ENCODE measurements at regions not wholly inside any gene's neighbourhood (a gene's known extent, or its start where the extent isn't known, plus 50 kb on each side); places are given as distances from the start of the nearest gene placed in this dataset.

DNA sequence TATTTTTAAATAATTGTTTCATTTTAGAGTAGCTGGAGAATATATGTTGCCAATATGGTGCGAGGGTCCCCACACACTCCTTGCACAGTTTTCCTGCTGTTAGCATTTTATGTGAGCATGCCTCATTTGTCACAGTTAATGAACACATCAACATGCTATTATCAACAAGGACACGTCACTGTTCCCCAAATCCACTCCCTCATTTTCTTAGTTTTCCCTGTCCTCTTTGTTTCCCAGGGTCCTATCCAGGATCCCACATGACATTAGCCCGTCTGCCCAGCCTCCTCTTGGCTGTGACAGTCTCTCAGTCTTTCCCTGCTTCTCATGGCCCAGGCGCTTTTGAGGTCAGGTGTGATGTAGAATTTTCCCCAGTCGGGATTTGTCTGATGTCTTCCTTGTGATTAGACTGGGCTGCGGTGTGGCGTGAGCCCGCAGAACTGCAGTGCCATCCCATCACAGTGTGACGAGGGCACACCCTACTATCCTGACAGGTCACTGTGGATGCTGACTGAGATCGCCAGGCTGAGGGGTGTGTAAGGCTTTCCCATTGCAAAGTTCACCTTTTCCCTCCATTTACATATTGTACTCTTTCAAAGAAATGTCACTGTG, 450.6 kb upstream of the B3GAT1 start:
- peaks cover 0 to 4% of the 10 kb centered on the region in 2 experiments; a peak in 1 of 5 replicates for H3K27me3 ChIP-seq (ENCODE audit: control insufficient read depth in 2 of 2, insufficient read depth in 2 of 2, low read length in 2 of 2)
- no peak overlapping the region for H3K4me2 ChIP-seq (ENCODE audit: insufficient read depth, low read length)
- no peaks in the 10 kb centered on the region for H3K9me3 ChIP-seq (replicated peaks; ENCODE audit: control insufficient read depth, insufficient read depth, low read depth, low read length)
- ChIA-PET CTCF (ENCODE audit: low intra/inter-chr PET ratio) (no interaction called here), POLR2A (no interaction called here)
- H3K4me1 ChIP-seq (replicated peaks in 1 of 2; ENCODE audit: control insufficient read depth in 2 of 2, insufficient read depth in 2 of 2, low read length in 2 of 2): no peaks in the 10 kb centered on the region
- H3K27ac ChIP-seq (ENCODE audit: extremely low read depth, low read depth, low read length): no peak overlapping the region
- no peaks in the 10 kb centered on the region for H3K36me3 ChIP-seq (ENCODE audit: control insufficient read depth, insufficient read depth, low read length)
- no peak for ATAC-seq
- BruUV-seq (replicated peaks): no TSS peak
- H3K79me2 ChIP-seq (ENCODE audit: control insufficient read depth, insufficient read depth, low read length): no peaks in the 10 kb centered on the region
- in situ Hi-C loops (cut with MboI) (no loop called here), intact Hi-C loops (cut with micrococcal nuclease) (no loop called here)
- H4K20me1 ChIP-seq (replicated peaks; ENCODE audit: control insufficient read depth, insufficient read depth, low read length): no peaks in the 10 kb centered on the region; the same call in none of the 2 replicates
- DNase-seq (ENCODE audit: extremely low read depth in 1 of 4, low spot score in 3 of 4): no peak
- no peak for FAIRE-seq
- WGBS (ENCODE audit: insufficient coverage, low coverage, missing lambda C conversion rate): 0% methylated on average over 10 of the region's 10 CpGs
- no peaks in the 10 kb centered on the region for H3K9me1 ChIP-seq (ENCODE audit: control insufficient read depth, insufficient read depth, low read length)
- H3K4me3 ChIP-seq: no peak overlapping the region
- no peak overlapping the region for H3K9ac ChIP-seq (ENCODE audit: insufficient read depth in 1 of 2, low read depth in 2 of 2, low read length in 2 of 2)
- H2AFZ ChIP-seq (ENCODE audit: low read depth, low read length): no peak overlapping the region
- TF ChIP-seq GABPB2 (CRISPR knock-in tag; conservative IDR thresholded peaks at IDR 0.05) (no peak), POLR2AphosphoS5 (IDR thresholded peaks at IDR 0.05; ENCODE audit: control insufficient read depth, insufficient read depth, low read depth, low read length) (no peak), ZNF274 (IDR thresholded peaks at IDR 0.05; ENCODE audit: borderline replicate concordance, low read depth, low read length) (no peak), HDAC2 (IDR thresholded peaks at IDR 0.05) (no peak), SAP30 (IDR thresholded peaks at IDR 0.05; ENCODE audit: borderline replicate concordance, insufficient read depth, low read depth, low read length, poor library complexity, severe bottlenecking) (no peak), ZNF3 (CRISPR knock-in tag; IDR thresholded peaks at IDR 0.05) (no peak), RHOXF2B (CRISPR knock-in tag; conservative IDR thresholded peaks at IDR 0.05) (no peak), BCL6 (CRISPR knock-in tag; IDR thresholded peaks at IDR 0.05) (no peak)
- TF ChIP-seq, protein P1, sequence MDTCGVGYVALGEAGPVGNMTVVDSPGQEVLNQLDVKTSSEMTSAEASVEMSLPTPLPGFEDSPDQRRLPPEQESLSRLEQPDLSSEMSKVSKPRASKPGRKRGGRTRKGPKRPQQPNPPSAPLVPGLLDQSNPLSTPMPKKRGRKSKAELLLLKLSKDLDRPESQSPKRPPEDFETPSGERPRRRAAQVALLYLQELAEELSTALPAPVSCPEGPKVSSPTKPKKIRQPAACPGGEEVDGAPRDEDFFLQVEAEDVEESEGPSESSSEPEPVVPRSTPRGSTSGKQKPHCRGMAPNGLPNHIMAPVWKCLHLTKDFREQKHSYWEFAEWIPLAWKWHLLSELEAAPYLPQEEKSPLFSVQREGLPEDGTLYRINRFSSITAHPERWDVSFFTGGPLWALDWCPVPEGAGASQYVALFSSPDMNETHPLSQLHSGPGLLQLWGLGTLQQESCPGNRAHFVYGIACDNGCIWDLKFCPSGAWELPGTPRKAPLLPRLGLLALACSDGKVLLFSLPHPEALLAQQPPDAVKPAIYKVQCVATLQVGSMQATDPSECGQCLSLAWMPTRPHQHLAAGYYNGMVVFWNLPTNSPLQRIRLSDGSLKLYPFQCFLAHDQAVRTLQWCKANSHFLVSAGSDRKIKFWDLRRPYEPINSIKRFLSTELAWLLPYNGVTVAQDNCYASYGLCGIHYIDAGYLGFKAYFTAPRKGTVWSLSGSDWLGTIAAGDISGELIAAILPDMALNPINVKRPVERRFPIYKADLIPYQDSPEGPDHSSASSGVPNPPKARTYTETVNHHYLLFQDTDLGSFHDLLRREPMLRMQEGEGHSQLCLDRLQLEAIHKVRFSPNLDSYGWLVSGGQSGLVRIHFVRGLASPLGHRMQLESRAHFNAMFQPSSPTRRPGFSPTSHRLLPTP (IDR thresholded peaks at IDR 0.05; ENCODE audit: borderline replicate concordance, extremely low read depth, insufficient read length): no peak
- TF ChIP-seq, protein P2, sequence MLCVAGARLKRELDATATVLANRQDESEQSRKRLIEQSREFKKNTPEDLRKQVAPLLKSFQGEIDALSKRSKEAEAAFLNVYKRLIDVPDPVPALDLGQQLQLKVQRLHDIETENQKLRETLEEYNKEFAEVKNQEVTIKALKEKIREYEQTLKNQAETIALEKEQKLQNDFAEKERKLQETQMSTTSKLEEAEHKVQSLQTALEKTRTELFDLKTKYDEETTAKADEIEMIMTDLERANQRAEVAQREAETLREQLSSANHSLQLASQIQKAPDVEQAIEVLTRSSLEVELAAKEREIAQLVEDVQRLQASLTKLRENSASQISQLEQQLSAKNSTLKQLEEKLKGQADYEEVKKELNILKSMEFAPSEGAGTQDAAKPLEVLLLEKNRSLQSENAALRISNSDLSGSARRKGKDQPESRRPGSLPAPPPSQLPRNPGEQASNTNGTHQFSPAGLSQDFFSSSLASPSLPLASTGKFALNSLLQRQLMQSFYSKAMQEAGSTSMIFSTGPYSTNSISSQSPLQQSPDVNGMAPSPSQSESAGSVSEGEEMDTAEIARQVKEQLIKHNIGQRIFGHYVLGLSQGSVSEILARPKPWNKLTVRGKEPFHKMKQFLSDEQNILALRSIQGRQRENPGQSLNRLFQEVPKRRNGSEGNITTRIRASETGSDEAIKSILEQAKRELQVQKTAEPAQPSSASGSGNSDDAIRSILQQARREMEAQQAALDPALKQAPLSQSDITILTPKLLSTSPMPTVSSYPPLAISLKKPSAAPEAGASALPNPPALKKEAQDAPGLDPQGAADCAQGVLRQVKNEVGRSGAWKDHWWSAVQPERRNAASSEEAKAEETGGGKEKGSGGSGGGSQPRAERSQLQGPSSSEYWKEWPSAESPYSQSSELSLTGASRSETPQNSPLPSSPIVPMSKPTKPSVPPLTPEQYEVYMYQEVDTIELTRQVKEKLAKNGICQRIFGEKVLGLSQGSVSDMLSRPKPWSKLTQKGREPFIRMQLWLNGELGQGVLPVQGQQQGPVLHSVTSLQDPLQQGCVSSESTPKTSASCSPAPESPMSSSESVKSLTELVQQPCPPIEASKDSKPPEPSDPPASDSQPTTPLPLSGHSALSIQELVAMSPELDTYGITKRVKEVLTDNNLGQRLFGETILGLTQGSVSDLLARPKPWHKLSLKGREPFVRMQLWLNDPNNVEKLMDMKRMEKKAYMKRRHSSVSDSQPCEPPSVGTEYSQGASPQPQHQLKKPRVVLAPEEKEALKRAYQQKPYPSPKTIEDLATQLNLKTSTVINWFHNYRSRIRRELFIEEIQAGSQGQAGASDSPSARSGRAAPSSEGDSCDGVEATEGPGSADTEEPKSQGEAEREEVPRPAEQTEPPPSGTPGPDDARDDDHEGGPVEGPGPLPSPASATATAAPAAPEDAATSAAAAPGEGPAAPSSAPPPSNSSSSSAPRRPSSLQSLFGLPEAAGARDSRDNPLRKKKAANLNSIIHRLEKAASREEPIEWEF (CRISPR knock-in tag; IDR thresholded peaks at IDR 0.05): no peak
- TF ChIP-seq, protein P3, sequence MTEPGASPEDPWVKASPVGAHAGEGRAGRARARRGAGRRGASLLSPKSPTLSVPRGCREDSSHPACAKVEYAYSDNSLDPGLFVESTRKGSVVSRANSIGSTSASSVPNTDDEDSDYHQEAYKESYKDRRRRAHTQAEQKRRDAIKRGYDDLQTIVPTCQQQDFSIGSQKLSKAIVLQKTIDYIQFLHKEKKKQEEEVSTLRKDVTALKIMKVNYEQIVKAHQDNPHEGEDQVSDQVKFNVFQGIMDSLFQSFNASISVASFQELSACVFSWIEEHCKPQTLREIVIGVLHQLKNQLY (CRISPR knock-in tag; conservative IDR thresholded peaks at IDR 0.05): no peak
- TF ChIP-seq, protein P4, sequence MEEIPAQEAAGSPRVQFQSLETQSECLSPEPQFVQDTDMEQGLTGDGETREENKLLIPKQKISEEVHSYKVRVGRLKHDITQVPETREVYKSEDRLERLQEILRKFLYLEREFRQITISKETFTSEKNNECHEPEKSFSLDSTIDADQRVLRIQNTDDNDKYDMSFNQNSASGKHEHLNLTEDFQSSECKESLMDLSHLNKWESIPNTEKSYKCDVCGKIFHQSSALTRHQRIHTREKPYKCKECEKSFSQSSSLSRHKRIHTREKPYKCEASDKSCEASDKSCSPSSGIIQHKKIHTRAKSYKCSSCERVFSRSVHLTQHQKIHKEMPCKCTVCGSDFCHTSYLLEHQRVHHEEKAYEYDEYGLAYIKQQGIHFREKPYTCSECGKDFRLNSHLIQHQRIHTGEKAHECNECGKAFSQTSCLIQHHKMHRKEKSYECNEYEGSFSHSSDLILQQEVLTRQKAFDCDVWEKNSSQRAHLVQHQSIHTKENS (CRISPR knock-in tag; IDR thresholded peaks at IDR 0.05): no peak
